Ovary (tissue), 7 donors: ENCODE measurements at regions not wholly inside any gene's neighbourhood (a gene's known extent, or its start where the extent isn't known, plus 50 kb on each side); places are given as distances from the start of the nearest gene placed in this dataset.

Experiments used
- DNase-seq, 5 donors: peaks; one replicate each; pipeline ENCODE4 v3.0.0-alpha.2; 2019 to 2020
- H3K27ac ChIP-seq, 2 donors: fragments of 200-600 bp; one replicate each; pipeline versions ENCODE4 v1.5.1 to v1.8.0; 2019 to 2022
- H3K27me3 ChIP-seq: fragments of 200-600 bp; one replicate; pipeline ENCODE4 v1.8.0; 2022
- H3K36me3 ChIP-seq: fragments of 200-600 bp; sonication (generic); one replicate; pipeline ENCODE4 v1.5.1; 2019
- H3K4me1 ChIP-seq: one replicate; pipeline ENCODE4 v1.8.1; 2013; ENCODE audit warnings: mild to moderate bottlenecking, moderate library complexity; ENCODE audit not compliant: insufficient read depth
- H3K4me3 ChIP-seq: fragments of 200-600 bp; sonication (generic); one replicate; pipeline ENCODE4 v1.5.1; 2017
- H3K9me3 ChIP-seq, 2 donors: fragments of 200-600 bp in 1 of 2; sonication (generic) in 1 of 2; one replicate each; pipeline versions ENCODE4 v1.5.1 to v1.8.1; 2013 to 2019; ENCODE audit warnings: mild to moderate bottlenecking in 1 of 2, moderate library complexity in 1 of 2
- CTCF ChIP-seq, 3 donors: fragments of 450-650 bp in 2 of 3; fragments of 200-600 bp in 1 of 3; IDR thresholded peaks; one replicate each; pipeline versions ENCODE4 v1.5.1 to v1.8.0; 2016 to 2022; ENCODE audit warnings: antibody characterized with exemption in 3 of 3, mild to moderate bottlenecking in 1 of 3
- EP300 ChIP-seq: sonication (generic); formaldehyde crosslinking; IDR thresholded peaks from one replicate; pipeline ENCODE4 v1.6.1; 2017; ENCODE audit warnings: antibody characterized with exemption
- POLR2A ChIP-seq: fragments of 450-650 bp; IDR thresholded peaks from one replicate; pipeline ENCODE4 v1.6.1; 2017; ENCODE audit warnings: antibody characterized with exemption, mild to moderate bottlenecking, moderate library complexity
- WGBS, 3 donors: extraction: QIAGEN DNeasy Blood & Tissue Kit in 1 of 3; methylation state at CpG; one replicate each; pipeline versions ENCODE4 v1.1.5 to v1.1.7; 2013 to 2017; 5-methylcytosine and 5-hydroxymethylcytosine counted together
- intact Hi-C, 4 donors: fragments of 100-400 bp; cut with DNase I; formaldehyde crosslinking; loops; one replicate each; pipeline versions ENCODE4 v1.11.0 to v1.15.1; 2022 to 2023
- donor health status: DM: no; HTN: no; CAD: no; lungs with moderate emphysema.
- donor health status: DM: no; HTN: no; CAD: no.
- donor health status: Bipolar disorder and iron deficiency.
- donor health status: DM: no; HTN: no; CAD: no.
- donor health status: DM: yes; HTN: yes; CAD: no.

GRCh38 chr13:56923626-56924140 is 217.0 kb upstream of the PRR20A start:
- no peak overlapping the region for H3K4me3 ChIP-seq
- H3K36me3 ChIP-seq: no peaks in the 10 kb centered on the region
- no peaks in the 10 kb centered on the region for H3K9me3 ChIP-seq
- 60 to 81% (median 68%) methylated on average over 2 of the region's 2 CpGs for WGBS, 3 donors
- no peak for DNase-seq
- intact Hi-C loops: no loop called here
- no peak for TF ChIP-seq POLR2A
- TF ChIP-seq EP300: no peak
- no peak for TF ChIP-seq CTCF (IDR thresholded peaks at IDR 0.05)
- no peak overlapping the region for H3K27ac ChIP-seq
- H3K27me3 ChIP-seq: no peaks in the 10 kb centered on the region
- H3K4me1 ChIP-seq: no peaks in the 10 kb centered on the region

GRCh38 chr13:56924401-56924800 is 216.3 kb upstream of the PRR20A start:
- intact Hi-C loops: no loop called here
- H3K36me3 ChIP-seq: no peaks in the 10 kb centered on the region
- H3K4me1 ChIP-seq: no peaks in the 10 kb centered on the region
- H3K27me3 ChIP-seq: no peaks in the 10 kb centered on the region
- WGBS, 3 donors: 75 to 82% (median 78%) methylated on average over 2 of the region's 2 CpGs
- H3K4me3 ChIP-seq: no peak overlapping the region
- no peaks in the 10 kb centered on the region for H3K9me3 ChIP-seq
- no peak for TF ChIP-seq CTCF (IDR thresholded peaks at IDR 0.05)
- TF ChIP-seq EP300: no peak
- no peak for TF ChIP-seq POLR2A
- no peak overlapping the region for H3K27ac ChIP-seq
- no peak for DNase-seq

- Histone ChIP-seq H3K9me3 (no peaks in the 10 kb centered on the region), H3K36me3 (no peaks in the 10 kb centered on the region), H3K4me1 (no peaks in the 10 kb centered on the region), H3K27me3 (no peaks in the 10 kb centered on the region), H3K4me3 (no peak overlapping the region), H3K27ac (no peak overlapping the region)
- WGBS, 3 donors: 67 to 81% (median 77%) methylated on average over 1 of the region's 1 CpG
- intact Hi-C loops: no loop called here
- TF ChIP-seq CTCF (IDR thresholded peaks at IDR 0.05) (no peak), POLR2A (no peak), EP300 (no peak)
- DNase-seq: no peak
Measured at GRCh38 chr13:56932104-56932503, 208.6 kb upstream of the PRR20A start.

GRCh38 chr13:56953965-56954364 is 186.8 kb upstream of the PRR20A start:
- intact Hi-C loops: no loop called here
- H3K27ac ChIP-seq: no peak overlapping the region
- H3K27me3 ChIP-seq: no peaks in the 10 kb centered on the region
- TF ChIP-seq EP300: no peak
- TF ChIP-seq POLR2A: no peak
- TF ChIP-seq CTCF (IDR thresholded peaks at IDR 0.05): no peak
- no peaks in the 10 kb centered on the region for H3K36me3 ChIP-seq
- DNase-seq: no peak
- no peaks in the 10 kb centered on the region for H3K9me3 ChIP-seq
- no peaks in the 10 kb centered on the region for H3K4me1 ChIP-seq
- H3K4me3 ChIP-seq: no peak overlapping the region

- WGBS, 3 donors: 78 to 88% (median 79%) methylated on average over 1 of the region's 1 CpG
- DNase-seq: no peak
- H3K27ac ChIP-seq: no peak overlapping the region
- TF ChIP-seq CTCF (IDR thresholded peaks at IDR 0.05) (no peak), EP300 (no peak), POLR2A (no peak)
- no peaks in the 10 kb centered on the region for H3K27me3 ChIP-seq
- H3K36me3 ChIP-seq: no peaks in the 10 kb centered on the region
- no peaks in the 10 kb centered on the region for H3K9me3 ChIP-seq
- H3K4me3 ChIP-seq: no peak overlapping the region
- no peaks in the 10 kb centered on the region for H3K4me1 ChIP-seq
- intact Hi-C loops: no loop called here
Measured at GRCh38 chr13:56975647-56976046, 165.1 kb upstream of the PRR20A start.
